ENCODE measurements at regions not wholly inside any gene's neighbourhood (a gene's known extent, or its start where the extent isn't known, plus 50 kb on each side); places are given as distances from the start of the nearest gene placed in this dataset.

DNA sequence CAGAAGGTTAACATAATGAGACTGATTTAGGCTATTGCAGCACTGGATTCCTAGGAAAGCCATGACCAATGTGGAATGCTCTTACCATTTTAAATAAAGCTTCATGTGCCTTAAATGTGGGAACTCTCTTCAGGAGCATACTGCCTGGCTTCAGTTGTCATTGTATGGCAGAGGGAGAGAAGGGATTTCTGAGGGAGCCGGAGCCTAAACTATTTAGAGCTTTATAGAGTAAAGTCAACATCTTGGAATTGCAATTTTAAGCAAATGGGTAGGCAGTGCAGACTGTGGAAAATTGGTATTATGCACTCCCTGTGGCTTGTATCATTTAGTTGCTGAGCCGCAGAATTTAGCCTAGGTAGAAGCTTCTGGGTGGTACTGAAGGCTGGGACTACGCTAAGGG, 2041.4 kb downstream of the PCDH9 start:
- Histone ChIP-seq H3K27me3 (ENCODE audit: insufficient read depth, low read length) (no peaks in the 10 kb centered on the region), H4K20me1 (ENCODE audit: insufficient read depth, low read length) (no peaks in the 10 kb centered on the region), H3K9me3 (ENCODE audit: insufficient read depth, low read depth, low read length) (no peaks in the 10 kb centered on the region), H3K4me1 (ENCODE audit: insufficient read depth, low read length) (no peaks in the 10 kb centered on the region), H3K4me3 (ENCODE audit: insufficient read depth, low read depth, low read length) (no peak overlapping the region), H2AFZ (ENCODE audit: low read depth, low read length) (no peak overlapping the region), H3K9ac (ENCODE audit: low read length) (no peak overlapping the region), H3K4me2 (ENCODE audit: low read length) (no peak overlapping the region), H3K36me3 (ENCODE audit: insufficient read depth, low read length) (no peaks in the 10 kb centered on the region), H3K79me2 (ENCODE audit: insufficient read depth, low read length) (no peaks in the 10 kb centered on the region), H3K27ac (ENCODE audit: low read depth, low read length) (no peak overlapping the region)
- Mint-ChIP-seq H3K27ac (ENCODE audit: unreplicated experiment) (no peak overlapping the region), H3K9me3 (ENCODE audit: unreplicated experiment) (peaks cover 2% of the 10 kb centered on the region), H3K4me3 (ENCODE audit: unreplicated experiment) (no peak overlapping the region), H3K4me1 (ENCODE audit: low read depth, unreplicated experiment) (no peaks in the 10 kb centered on the region), H3K36me3 (ENCODE audit: low read depth, unreplicated experiment) (no peaks in the 10 kb centered on the region), H3K27me3 (ENCODE audit: low read depth, unreplicated experiment) (no peaks in the 10 kb centered on the region)
- DNase-seq (ENCODE audit: low read depth) (no peak), FAIRE-seq (no peak)
- TF ChIP-seq, protein P1, sequence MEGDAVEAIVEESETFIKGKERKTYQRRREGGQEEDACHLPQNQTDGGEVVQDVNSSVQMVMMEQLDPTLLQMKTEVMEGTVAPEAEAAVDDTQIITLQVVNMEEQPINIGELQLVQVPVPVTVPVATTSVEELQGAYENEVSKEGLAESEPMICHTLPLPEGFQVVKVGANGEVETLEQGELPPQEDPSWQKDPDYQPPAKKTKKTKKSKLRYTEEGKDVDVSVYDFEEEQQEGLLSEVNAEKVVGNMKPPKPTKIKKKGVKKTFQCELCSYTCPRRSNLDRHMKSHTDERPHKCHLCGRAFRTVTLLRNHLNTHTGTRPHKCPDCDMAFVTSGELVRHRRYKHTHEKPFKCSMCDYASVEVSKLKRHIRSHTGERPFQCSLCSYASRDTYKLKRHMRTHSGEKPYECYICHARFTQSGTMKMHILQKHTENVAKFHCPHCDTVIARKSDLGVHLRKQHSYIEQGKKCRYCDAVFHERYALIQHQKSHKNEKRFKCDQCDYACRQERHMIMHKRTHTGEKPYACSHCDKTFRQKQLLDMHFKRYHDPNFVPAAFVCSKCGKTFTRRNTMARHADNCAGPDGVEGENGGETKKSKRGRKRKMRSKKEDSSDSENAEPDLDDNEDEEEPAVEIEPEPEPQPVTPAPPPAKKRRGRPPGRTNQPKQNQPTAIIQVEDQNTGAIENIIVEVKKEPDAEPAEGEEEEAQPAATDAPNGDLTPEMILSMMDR (IDR thresholded peaks at IDR 0.05; ENCODE audit: insufficient read depth, low read depth, low read length) = no peak
- TF ChIP-seq EZH2 (IDR thresholded peaks at IDR 0.05; ENCODE audit: insufficient read depth, low read length) = no peak

DNA sequence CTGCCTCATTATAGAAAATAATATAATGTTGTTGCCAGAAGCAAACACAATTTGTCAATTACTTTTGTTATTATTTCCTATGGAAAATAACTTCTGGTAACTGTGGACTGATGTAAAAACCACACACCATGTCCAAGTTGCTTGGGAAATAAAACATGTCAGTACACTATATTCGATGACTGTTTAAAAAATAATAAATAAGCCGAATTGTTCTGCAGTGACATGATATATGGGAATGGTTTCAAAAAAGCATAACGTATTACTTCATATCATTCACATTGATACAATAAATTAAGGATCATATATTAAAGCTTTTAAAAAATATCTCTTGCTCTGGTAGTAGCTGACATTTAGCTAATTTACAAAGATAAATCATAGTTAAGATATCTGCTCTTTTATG, 2062.1 kb downstream of the PCDH9 start:
- no peak overlapping the region for H3K4me3 Mint-ChIP-seq (ENCODE audit: unreplicated experiment)
- Histone ChIP-seq H3K4me1 (ENCODE audit: insufficient read depth, low read length) (no peaks in the 10 kb centered on the region), H4K20me1 (ENCODE audit: insufficient read depth, low read length) (no peaks in the 10 kb centered on the region), H3K9ac (ENCODE audit: low read length) (no peak overlapping the region), H3K27me3 (ENCODE audit: insufficient read depth, low read length) (no peaks in the 10 kb centered on the region), H3K36me3 (ENCODE audit: insufficient read depth, low read length) (no peaks in the 10 kb centered on the region), H2AFZ (ENCODE audit: low read depth, low read length) (no peak overlapping the region), H3K79me2 (ENCODE audit: insufficient read depth, low read length) (no peaks in the 10 kb centered on the region), H3K9me3 (ENCODE audit: insufficient read depth, low read depth, low read length) (no peaks in the 10 kb centered on the region), H3K4me2 (ENCODE audit: low read length) (no peak overlapping the region), H3K4me3 (ENCODE audit: insufficient read depth, low read depth, low read length) (no peak overlapping the region), H3K27ac (ENCODE audit: low read depth, low read length) (no peak overlapping the region)
- no peaks in the 10 kb centered on the region for H3K9me3 Mint-ChIP-seq (ENCODE audit: unreplicated experiment)
- H3K27me3 Mint-ChIP-seq (ENCODE audit: low read depth, unreplicated experiment) = no peaks in the 10 kb centered on the region
- no peaks in the 10 kb centered on the region for H3K36me3 Mint-ChIP-seq (ENCODE audit: low read depth, unreplicated experiment)
- no peak for TF ChIP-seq EZH2 (IDR thresholded peaks at IDR 0.05; ENCODE audit: insufficient read depth, low read length)
- TF ChIP-seq, protein P1 (IDR thresholded peaks at IDR 0.05; ENCODE audit: insufficient read depth, low read depth, low read length) = no peak
- DNase-seq (ENCODE audit: low read depth) (no peak), FAIRE-seq (no peak)
- H3K4me1 Mint-ChIP-seq (ENCODE audit: low read depth, unreplicated experiment) = no peaks in the 10 kb centered on the region
- H3K27ac Mint-ChIP-seq (ENCODE audit: unreplicated experiment) = no peak overlapping the region

DNA sequence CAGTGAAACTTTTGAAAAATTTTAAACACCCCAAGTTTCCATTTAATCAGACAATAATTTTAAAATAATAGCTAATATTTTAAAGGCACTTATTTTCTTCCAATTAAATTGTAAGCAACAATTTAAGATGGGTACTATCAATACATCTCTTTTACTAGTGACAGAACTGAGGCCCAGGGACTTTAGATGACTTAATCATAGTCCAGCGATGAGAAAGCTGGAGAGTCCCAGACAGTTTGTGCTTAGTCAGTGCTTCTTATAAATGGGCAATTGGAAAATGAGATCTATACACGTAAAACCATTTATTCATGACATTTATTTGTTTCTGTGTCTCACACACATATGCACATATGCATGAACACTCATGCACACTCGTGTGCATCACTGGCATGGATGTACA, 2063.5 kb downstream of the PCDH9 start:
- no peaks in the 10 kb centered on the region for H3K9me3 ChIP-seq (ENCODE audit: insufficient read depth, low read depth, low read length)
- no peaks in the 10 kb centered on the region for H3K36me3 Mint-ChIP-seq (ENCODE audit: low read depth, unreplicated experiment)
- H3K4me3 ChIP-seq (ENCODE audit: insufficient read depth, low read depth, low read length) = no peak overlapping the region
- no peaks in the 10 kb centered on the region for H3K4me1 Mint-ChIP-seq (ENCODE audit: low read depth, unreplicated experiment)
- no peaks in the 10 kb centered on the region for H3K36me3 ChIP-seq (ENCODE audit: insufficient read depth, low read length)
- no peak overlapping the region for H3K27ac Mint-ChIP-seq (ENCODE audit: unreplicated experiment)
- H3K27me3 Mint-ChIP-seq (ENCODE audit: low read depth, unreplicated experiment) = no peaks in the 10 kb centered on the region
- TF ChIP-seq, protein P1 (IDR thresholded peaks at IDR 0.05; ENCODE audit: insufficient read depth, low read depth, low read length) = no peak
- no peak for TF ChIP-seq EZH2 (IDR thresholded peaks at IDR 0.05; ENCODE audit: insufficient read depth, low read length)
- H3K27ac ChIP-seq (ENCODE audit: low read depth, low read length) = no peak overlapping the region
- H3K79me2 ChIP-seq (ENCODE audit: insufficient read depth, low read length) = no peaks in the 10 kb centered on the region
- no peaks in the 10 kb centered on the region for H3K9me3 Mint-ChIP-seq (ENCODE audit: unreplicated experiment)
- FAIRE-seq = no peak
- no peak overlapping the region for H2AFZ ChIP-seq (ENCODE audit: low read depth, low read length)
- DNase-seq (ENCODE audit: low read depth) = no peak
- H3K9ac ChIP-seq (ENCODE audit: low read length) = no peak overlapping the region
- no peak overlapping the region for H3K4me3 Mint-ChIP-seq (ENCODE audit: unreplicated experiment)
- no peaks in the 10 kb centered on the region for H3K27me3 ChIP-seq (ENCODE audit: insufficient read depth, low read length)
- H3K4me1 ChIP-seq (ENCODE audit: insufficient read depth, low read length) = no peaks in the 10 kb centered on the region
- no peaks in the 10 kb centered on the region for H4K20me1 ChIP-seq (ENCODE audit: insufficient read depth, low read length)
- H3K4me2 ChIP-seq (ENCODE audit: low read length) = no peak overlapping the region

All from astrocyte (in vitro differentiated cells and primary cell).